GDM1 (cell line): ENCODE measurements at regions not wholly inside any gene's neighbourhood (a gene's known extent, or its start where the extent isn't known, plus 50 kb on each side); places are given as distances from the start of the nearest gene placed in this dataset.
"Not testable (repeated sequence)": the region's sequence is repeated elsewhere in the genome, so short reads cannot be mapped to it uniquely, and the experiment has no call there.

Source experiments
- DNase-seq: peaks from one replicate; lab custom pipeline; 2025; lab: John Stamatoyannopoulos, UW

DNA sequence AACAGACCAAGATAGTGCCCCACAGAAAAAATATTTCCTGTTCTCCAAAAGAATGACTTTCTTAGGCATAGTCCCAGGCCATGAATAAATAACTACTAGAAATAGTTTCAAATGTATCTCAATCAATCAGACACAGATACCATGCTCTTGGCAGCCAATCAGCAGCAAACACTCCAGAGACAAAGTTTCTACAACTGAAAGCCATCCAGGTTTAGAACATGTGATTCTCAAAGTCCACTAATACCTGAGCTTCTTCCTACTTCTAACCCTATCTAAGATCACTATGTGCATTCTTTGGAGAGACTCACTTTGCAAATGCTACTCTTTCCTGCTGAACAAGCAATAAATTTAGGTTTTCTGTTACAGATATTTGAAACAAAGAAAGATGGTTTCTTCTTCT, 425.8 kb upstream of the GRIN3A start:
- DNase-seq, result no peak

GRCh38 chr9:102153081-102153480, 414.6 kb upstream of the GRIN3A start:
- not testable (repeated sequence) for DNase-seq

- DNase-seq, result no peak
Observed at GRCh38 chr9:102135768-102136167, 397.3 kb upstream of the GRIN3A start.

DNA sequence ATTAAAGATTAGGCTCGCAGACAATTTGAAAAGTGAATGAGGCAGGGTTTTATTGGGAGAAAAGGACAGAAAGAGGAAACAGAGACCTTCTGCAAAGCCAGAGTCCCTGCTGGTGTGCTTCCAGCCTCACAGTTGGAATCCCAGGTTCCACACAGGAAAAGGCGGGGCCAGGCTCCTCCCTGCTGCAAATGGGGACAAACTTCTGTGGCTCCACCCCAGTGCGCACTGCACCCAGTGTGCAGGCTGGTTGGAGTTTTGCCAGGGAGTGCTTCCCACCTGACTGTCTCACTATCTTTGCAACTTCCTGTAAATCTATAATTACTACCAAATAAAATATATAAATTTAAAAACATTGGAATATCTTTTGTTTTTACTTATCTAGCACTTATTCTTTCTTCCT, 386.0 kb upstream of the GRIN3A start:
- DNase-seq, result no peak

GRCh38 chr9:102114557-102114956, 376.1 kb upstream of the GRIN3A start:
- no peak for DNase-seq

DNA sequence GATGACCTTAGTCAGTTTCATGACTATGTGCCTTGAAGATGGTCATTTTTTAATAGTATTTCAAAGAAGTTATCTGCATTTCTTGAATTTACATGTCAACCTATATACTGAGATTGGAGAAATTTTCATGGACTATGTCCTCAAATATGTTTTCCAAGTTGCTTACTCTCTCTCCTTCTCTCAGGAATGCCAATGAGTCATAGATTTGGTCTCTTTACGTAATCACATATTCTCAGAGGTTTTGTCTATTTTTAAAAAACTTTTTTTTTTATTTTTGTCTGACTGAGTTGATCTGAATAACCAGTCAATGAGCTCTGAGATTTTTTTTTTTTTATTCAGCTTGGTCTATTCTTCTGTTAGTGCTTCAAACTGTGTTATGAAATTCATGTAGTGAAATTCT, 374.7 kb upstream of the GRIN3A start:
- DNase-seq, result no peak

GRCh38 chr9:102106439-102106838, 368.0 kb upstream of the GRIN3A start:
- no peak for DNase-seq

DNA sequence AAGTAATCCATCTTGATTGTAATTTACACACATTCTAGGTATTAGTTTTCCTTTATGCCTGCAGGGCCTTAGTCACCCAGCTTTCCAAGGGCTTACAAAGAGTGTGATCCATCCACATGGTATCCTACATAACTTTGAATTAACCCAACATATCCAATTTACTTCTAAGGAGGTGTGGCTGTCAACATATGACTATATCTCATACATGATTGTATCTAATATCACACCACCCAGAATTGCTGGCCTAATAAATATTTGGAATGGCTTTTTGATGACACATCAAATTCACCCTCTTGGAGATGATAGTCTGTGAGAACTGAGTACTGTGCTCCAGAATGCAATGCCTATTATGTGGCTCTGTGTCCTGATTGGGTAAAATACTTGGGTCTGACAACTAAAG, 363.3 kb upstream of the GRIN3A start:
- DNase-seq, result no peak

DNA sequence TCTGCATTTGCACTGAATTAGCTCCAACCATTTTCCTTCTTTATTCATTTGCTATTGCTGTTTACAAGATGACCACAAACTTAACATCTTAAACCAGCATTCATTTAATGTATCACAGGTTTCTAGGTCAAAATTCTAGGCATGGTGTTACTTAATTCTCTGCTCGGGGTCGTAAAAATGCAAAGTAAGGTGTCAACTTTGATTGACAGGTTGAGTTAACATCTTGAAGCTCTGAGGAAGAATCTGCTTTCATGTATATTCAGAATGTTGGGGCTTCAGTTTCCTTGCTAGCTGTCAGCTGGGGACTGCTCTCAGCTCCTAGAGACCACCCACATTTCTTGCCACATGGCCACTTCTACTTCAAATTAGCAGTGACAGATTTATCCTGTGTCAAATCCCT, 348.7 kb upstream of the GRIN3A start:
- no peak for DNase-seq

DNA sequence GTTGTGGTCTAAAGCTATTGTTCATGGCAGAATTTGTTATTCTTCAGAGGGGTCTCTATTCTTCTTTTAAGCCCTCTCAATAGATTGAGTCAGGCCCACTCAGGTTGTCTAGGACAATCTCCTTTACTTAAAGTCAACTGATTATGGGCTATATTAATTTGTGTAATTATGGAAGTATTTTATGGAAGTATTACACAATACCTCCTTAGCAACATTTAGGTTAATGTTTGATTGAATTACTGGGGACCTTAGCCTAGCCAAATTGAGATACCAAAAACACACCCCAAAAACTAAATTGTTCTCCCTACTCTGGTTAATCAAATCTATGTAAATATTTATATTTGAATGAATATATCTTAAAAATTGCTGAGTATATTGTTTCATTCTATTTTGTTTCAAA, 347.1 kb upstream of the GRIN3A start:
- DNase-seq, result no peak

GRCh38 chr9:102072059-102072764, 333.8 kb upstream of the GRIN3A start:
- DNase-seq, result no peak

GRCh38 chr9:102069969-102070368, 331.5 kb upstream of the GRIN3A start:
- no peak for DNase-seq

DNA sequence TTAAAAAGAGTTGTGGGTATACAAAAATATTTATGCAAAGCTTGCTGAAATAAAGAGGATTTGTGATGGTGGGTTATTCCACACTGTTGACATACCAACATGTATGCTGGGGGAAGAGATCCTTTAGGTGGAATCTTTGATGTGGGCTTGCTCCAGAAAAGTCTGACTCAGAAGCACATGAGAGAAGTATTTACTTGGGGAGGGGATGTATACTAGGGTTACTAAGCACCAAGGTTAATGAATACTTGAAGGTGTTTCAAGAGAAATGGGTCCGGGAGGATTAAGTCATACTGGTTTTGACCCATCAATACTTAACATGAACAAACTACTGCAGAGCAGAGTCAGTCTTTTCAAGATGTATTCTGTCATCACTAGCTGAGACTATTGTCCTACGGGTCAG, 316.4 kb upstream of the GRIN3A start:
- DNase-seq, result no peak

DNA sequence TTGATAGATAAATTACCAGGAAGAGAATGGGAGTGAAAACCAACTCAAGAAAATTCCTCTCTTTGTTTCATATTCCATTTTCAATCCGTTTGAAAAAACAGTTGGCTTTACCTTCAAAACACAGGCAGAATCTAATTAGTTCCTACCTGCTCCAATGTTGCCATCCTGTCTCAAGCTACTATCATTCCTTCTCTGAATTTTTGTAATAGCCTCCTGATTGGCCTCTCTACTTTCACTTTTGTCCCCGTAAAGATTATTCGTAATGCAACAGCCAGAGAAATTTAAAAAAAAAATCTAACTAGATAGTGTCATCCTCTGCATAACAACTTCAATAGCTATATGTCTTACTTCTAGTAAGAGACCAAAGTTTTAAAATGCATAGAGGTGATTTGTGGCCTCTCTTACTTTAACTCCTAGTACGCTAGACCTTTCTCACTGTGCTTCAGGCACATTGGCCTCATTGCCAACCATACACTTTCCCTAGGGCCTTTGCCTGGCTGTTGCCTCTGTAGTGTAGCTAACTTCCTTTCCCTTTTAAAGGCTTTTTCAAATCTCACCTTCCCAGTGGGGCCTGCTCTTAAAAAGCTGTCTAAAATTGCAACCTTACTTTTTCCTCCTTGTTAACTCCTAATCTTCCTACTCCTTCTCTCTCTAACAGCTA, 311.3 kb upstream of the GRIN3A start:
- no peak for DNase-seq

- no peak for DNase-seq
Observed at GRCh38 chr9:102047549-102047948, 309.1 kb upstream of the GRIN3A start.

- no peak for DNase-seq
Observed at GRCh38 chr9:102044133-102044532, 305.7 kb upstream of the GRIN3A start.

GRCh38 chr9:102038006-102038405, 299.6 kb upstream of the GRIN3A start:
- no peak for DNase-seq

DNA sequence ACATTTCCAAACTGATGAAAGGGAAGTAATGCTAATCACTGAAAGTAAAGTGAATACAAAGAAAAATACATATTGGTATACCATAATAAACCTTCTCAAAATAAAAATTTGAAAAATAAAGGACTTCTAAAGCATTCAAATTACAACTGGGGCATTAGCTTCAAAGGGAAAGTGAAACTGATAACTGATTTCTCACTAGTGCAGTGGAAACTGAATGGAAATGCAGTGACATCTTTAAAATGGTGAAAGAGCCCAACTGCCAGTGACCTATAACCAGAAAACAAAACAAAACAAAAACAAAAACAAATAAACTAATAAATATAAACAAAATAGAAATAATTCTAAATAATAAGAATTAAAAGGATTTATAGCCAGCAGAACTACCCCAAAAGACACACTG, 297.5 kb upstream of the GRIN3A start:
- no peak for DNase-seq

DNA sequence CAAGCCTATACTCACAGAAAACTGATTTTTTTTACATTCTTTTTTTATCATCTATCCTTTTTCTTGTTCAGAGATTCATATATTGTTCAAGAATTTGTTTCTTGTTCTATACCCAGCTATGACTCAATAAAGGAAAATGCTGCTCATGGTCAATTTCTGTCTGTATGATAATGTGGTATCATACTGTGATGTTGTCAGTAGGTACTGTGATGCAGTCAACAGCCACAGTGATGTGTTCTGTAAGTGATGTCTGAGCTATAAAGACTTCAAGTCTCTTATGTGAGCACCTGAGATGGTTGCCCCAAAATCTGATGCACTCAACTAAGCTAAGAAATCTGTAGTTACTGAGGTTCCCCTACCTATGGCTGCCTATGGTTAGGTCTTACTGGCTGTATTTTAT, 294.2 kb upstream of the GRIN3A start:
- no peak for DNase-seq

GRCh38 chr9:102000956-102001355, 262.5 kb upstream of the GRIN3A start:
- DNase-seq, result no peak

DNA sequence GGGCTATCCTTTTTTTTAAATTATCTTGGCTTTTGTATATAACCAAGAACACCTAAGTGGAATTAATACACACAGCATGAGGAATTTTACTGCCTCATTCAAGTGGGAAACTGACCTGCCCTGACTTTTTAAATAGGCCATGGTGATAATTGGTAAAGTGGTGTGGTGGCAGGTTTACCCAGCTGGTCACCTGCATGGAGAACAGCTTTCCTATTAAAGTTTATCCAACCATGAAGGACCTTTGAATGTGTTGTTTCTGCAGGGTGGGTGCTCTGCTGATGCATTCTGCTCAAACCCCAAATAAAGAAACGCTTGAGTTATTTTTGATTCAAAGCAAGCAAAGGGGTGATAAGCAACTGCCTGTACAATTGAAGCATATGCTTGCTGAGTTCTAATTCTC, 261.0 kb upstream of the GRIN3A start:
- DNase-seq, result no peak

DNA sequence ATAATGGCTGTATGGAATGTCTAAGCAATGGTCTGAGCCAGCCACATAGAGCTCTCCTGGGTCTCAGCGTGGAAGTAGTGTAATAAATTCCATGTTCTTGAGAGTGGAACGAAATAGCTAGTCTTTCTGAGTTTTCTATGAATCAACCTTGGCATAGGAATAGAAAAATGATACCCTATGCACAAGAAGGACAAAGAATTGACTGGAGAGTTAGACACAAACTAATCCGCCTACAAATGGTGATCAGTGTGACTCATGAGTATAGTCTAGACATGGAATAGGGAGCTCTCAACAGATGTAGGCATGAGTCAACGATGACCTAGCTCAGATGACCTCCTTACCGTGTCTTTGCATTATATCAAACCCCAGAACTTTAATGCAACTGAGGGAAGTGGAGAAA, 256.8 kb upstream of the GRIN3A start:
- no peak for DNase-seq

- DNase-seq, result no peak
Observed at GRCh38 chr9:101993771-101994170, 255.3 kb upstream of the GRIN3A start.

GRCh38 chr9:101991926-101992325, 253.5 kb upstream of the GRIN3A start:
- DNase-seq, result no peak
